Caki2 (cell line): ENCODE measurements at regions not wholly inside any gene's neighbourhood (a gene's known extent, or its start where the extent isn't known, plus 50 kb on each side); places are given as distances from the start of the nearest gene placed in this dataset.

Source experiments
- DNase-seq: peaks from one replicate; pipeline ENCODE4 v3.0.0-alpha.2; 2015; ENCODE audit warnings: low read depth
- in situ Hi-C: cut with HindIII; loops from 2 replicates; pipeline ENCODE4 v1.10.0; 2016; ENCODE audit warnings: low sequenced_read_pairs, low pct_unique_long_range_greater_than_20kb, mixed read lengths

DNA sequence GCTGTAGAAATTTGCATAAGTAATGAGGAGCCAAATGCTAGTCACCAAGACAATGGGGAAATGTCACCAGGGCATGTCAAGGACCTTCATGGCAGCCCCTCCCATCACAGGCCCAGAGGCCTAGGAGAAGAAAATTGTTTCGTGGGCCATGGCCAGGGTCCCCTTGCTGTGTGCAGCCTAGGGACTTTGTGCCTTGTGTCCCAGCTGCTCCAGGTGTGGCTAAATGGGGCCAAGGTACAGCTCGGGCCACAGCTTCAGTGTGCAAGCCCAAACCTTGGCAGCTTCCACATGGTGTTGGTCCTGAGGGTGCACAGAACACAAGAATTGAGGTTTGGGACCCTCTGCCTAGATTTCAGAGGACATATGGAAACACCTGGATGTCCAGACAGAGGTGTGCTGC, 208.8 kb upstream of the TBC1D5 start:
- in situ Hi-C loops: no loop called here

DNA sequence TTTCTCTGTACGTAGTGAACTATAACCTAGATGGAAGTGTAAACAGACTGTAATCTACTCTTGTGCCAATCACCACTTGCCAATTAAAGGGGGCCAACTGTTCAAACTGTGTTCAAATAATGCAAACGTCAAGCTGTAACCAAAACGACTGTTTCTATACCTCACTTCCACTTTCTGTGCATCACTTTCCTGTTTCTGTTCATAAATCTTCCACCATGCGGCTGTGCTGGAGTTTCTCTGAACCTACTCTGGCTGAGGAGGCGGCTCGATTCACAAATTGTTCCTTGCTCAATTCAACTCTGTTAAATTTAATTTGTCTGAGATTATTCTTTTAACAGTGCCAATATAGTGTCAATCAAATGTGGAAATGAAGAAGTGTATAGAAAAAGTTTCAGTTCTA, 206.7 kb upstream of the TBC1D5 start:
- in situ Hi-C loops: no loop called here
- no peak for DNase-seq

More for the DNA sequence above, 208.8 kb upstream of the TBC1D5 start:
- no peak for DNase-seq

DNA sequence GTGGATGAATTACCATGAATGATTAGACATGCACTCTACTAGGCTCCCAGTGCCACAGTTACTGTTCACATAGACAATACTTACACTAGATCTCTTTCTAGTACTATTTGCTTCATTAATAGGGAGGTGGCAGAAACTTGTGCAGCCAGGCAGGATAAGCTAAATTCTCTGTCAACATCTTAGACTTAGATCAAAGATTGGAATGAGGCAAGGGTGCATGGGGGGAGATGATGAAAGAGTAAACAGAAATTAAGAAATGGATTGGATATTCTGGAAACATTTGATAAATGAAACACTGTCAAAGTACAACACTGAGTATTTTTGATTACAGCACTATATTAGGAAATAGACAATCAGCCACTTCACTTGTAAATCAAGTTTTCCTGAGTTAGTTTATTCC, 205.4 kb upstream of the TBC1D5 start:
- in situ Hi-C loops: no loop called here
- no peak for DNase-seq

GRCh38 chr3:17946619-17947018, 204.2 kb upstream of the TBC1D5 start:
- in situ Hi-C loops: no loop called here
- no peak for DNase-seq

DNA sequence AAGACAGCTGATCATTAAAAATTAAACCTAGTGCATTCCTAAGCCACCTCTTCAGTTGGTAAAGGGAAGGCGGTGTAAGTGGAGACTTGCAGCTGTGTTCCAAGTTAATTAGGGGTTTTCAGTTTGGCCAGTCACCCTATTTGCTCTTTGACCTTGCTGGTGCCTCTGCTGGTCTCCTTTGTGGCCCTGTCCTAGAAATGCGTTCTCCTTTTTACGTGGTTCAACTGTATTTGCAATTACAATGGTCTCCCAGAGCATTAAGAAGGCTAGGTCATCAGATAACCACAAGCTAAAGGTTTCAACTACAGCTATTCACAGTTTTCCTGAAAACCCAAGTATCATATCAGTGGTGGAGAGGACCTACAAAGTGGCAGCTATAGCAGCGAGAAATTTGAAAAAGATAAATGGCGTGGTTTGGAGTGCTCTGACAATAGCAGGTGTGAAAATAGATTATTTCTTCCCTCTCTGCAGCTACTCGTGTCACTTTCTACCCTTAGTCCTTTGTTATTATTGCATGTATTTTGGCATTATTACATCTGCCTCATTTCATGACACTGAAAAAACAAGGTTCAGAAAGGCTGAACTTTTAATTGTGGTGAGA, 203.5 kb upstream of the TBC1D5 start:
- in situ Hi-C loops: no loop called here
- no peak for DNase-seq

DNA sequence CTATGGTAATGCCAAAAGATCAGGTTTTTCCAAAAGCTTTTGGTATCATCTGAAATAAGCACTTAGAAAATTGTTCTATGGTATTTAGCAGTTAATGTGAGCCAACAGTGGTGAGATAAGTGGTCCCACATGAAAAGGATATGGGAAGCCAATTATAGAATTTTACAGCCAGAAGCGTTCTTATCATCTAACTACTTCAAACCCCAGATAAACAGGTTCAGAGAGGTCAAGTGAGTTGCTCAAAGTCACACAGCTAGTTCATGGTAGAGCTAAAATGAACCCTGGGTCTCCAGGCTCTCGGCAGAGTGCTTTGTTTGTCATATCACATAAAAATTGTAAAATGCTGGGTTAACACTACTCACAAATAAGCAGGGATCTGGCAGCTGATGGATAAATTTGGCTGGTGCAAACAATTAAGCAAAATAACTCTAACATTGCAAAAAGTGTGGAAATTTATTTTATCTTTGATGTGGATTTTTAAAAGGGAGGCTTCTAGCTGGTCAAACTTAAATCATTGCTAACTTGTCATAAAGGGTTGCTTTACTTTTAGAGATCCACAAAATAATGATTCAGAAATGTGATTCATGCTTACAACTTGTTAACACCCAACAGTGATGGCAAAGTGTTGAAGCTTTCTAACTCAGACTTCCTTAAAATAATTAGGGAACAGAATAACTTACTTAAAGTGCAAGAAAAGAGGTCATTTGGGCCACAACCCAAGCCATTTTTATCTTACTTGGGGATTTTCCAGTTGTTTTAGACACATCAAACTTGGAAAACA, 202.8 kb upstream of the TBC1D5 start:
- DNase-seq: no peak
- in situ Hi-C loops: no loop called here

DNA sequence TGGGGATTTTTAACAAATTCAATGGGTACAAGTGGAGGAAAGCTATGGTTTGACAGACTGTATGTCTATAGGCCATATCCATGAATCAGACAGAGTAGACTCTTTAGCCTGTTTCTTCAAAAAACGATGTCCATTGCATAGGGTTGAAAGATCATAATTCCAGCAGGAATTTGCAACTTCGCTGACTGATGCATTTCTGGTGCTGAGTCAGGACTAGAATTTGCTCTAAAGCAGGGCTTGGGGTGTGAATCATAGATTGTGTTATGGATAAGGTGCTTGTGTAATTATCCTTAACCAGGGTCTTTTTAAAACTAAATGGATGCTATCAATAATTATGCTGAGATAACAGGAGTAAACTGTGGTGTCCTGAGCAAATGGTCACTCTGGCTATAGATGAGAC, 200.4 kb upstream of the TBC1D5 start:
- in situ Hi-C loops: no loop called here
- no peak for DNase-seq

GRCh38 chr3:17941766-17942165, 199.3 kb upstream of the TBC1D5 start:
- in situ Hi-C loops: no loop called here
- no peak for DNase-seq

- DNase-seq: no peak
- in situ Hi-C loops: no loop called here
Observed at GRCh38 chr3:17941152-17941551, 198.7 kb upstream of the TBC1D5 start.

- in situ Hi-C loops: no loop called here
- no peak for DNase-seq
Observed at GRCh38 chr3:17939157-17939556, 196.7 kb upstream of the TBC1D5 start.

GRCh38 chr3:17938313-17938712, 195.9 kb upstream of the TBC1D5 start:
- DNase-seq: no peak
- in situ Hi-C loops: no loop called here

DNA sequence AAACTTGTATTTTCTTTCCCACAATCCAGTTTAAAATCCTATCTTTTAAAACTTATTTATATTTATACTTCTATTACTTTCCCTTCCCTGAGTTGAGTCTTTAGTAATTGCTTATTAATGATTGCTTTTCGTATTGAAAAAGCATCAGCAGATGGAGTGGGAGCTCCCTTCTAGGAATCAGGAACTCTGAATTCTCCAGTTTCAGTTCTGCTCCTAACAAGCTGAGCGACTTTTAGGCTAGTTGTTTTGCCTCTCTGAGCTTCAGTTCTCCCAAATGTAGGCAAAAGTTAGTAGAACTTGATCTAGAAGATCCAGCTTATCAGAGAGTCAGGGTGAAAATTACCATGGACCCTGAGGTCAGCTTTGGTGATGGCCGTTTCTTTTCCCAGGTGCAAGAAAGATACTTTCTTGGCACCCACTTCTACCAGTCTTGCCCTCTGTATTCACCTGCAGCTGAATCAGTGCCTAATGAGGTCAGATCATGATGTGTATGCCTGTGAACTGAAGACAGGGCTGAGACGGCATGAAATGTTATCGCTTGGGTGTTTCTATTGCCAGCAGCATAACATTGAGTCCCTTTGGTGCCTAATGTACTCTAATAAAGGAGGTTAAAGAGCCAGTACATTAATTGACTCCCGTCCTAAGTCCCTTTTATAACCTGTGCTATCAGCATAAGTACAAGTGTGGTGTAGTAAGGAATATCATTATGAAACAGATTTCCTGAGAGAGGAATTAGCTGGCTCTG, 194.5 kb upstream of the TBC1D5 start:
- in situ Hi-C loops: no loop called here
- no peak for DNase-seq

DNA sequence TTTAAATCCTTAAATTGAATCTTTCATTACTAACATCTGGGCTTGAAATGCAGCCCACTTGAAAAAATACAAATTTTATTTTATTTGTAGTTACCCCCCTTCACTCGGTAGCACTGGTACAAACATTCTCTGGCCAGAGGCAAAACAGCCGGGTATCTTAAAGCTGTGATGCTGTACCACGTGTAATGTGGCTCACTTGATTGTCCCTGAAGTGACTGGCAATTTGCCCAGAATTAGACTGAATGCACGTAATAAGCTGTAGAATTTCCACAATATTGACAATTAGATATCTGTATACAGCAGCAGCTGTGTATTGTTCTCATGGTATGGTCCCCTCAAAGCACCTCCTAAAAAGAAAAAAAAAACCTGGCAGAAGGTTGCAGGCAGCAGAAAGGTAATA, 192.8 kb upstream of the TBC1D5 start:
- DNase-seq: no peak
- in situ Hi-C loops: no loop called here

DNA sequence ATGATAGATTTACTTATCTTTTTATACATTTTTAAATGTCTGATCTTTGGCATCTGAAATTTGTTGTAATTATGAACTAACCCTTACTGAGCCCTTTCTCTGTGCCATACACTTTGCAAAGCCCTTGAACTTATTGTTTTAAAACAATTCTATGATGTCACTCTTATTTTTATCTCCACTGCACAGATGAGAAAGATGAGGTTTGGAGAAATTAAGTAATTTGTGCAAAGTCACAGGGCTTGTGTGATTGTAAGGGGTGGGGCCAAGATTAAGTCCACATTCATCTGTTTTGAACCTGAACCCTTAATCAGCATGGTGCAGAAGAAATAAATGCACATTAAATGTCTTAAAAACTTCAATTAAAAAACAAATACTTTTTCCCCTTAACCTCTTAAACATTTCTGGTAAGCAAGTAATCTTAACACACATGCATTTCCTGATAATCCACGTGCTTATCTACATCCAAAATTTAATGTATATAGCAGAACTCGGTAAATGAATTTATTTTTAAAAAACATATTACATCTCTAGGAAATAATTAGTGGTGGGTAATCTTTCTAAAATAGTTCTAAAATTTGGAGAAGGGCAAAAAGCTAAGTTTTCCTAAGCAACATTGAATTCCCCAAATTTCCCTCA, 189.8 kb upstream of the TBC1D5 start:
- no peak for DNase-seq
- in situ Hi-C loops: no loop called here

GRCh38 chr3:17931131-17931530, 188.7 kb upstream of the TBC1D5 start:
- DNase-seq: no peak
- in situ Hi-C loops: no loop called here

GRCh38 chr3:17928502-17929145, 186.2 kb upstream of the TBC1D5 start:
- in situ Hi-C loops: no loop called here
- no peak for DNase-seq

- no peak for DNase-seq
- in situ Hi-C loops: no loop called here
Observed at GRCh38 chr3:17927036-17927435, 184.6 kb upstream of the TBC1D5 start.

GRCh38 chr3:17915341-17915740, 172.9 kb upstream of the TBC1D5 start:
- DNase-seq: no peak
- in situ Hi-C loops: no loop called here

- in situ Hi-C loops: no loop called here
- no peak for DNase-seq
Observed at GRCh38 chr3:17913359-17913758, 170.9 kb upstream of the TBC1D5 start.
